ENCODE measurements at regions not wholly inside any gene's neighbourhood (a gene's known extent, or its start where the extent isn't known, plus 50 kb on each side); places are given as distances from the start of the nearest gene placed in this dataset.

- TF ChIP-seq CTCF (IDR thresholded peaks at IDR 0.05) (no peak), POLR2A (IDR thresholded peaks at IDR 0.05) (no peak)
These were observed 198.6 kb upstream of the S100G start for GRCh38 chrX:16451334-16451733.

Measured in testis (tissue), 2 donors.